DOHH2 (cell line): ENCODE measurements at regions not wholly inside any gene's neighbourhood (a gene's known extent, or its start where the extent isn't known, plus 50 kb on each side); places are given as distances from the start of the nearest gene placed in this dataset.

Experiments
- H3F3A ChIP-seq: fragments of 200-600 bp; sonication (generic), shearing (Covaris generic); 2 replicates; pipeline ENCODE4 v1.6.0; 2016; ENCODE audit warnings: antibody characterized with exemption, mild to moderate bottlenecking; ENCODE audit not compliant: control insufficient read depth, insufficient read depth
- H3K27ac ChIP-seq: fragments of 200-600 bp; sonication (generic); 2 replicates; pipeline ENCODE4 v1.5.1; 2014; ENCODE audit warnings: low read depth, mild to moderate bottlenecking, low read length, moderate library complexity
- H3K27me3 ChIP-seq: fragments of 200-600 bp; sonication (generic); 2 replicates; pipeline ENCODE4 v1.6.1; 2014; ENCODE audit warnings: mild to moderate bottlenecking, low read length, mixed read lengths; ENCODE audit not compliant: control insufficient read depth
- H3K36me3 ChIP-seq: fragments of 200-600 bp; sonication (generic); 2 replicates; pipeline ENCODE4 v1.6.1; 2014; ENCODE audit warnings: mild to moderate bottlenecking, low read length, moderate library complexity, mixed read lengths; ENCODE audit not compliant: control insufficient read depth
- H3K4me1 ChIP-seq: fragments of 200-600 bp; sonication (generic); 2 replicates; pipeline ENCODE4 v1.6.1; 2014; ENCODE audit warnings: mild to moderate bottlenecking, low read length, mixed read lengths; ENCODE audit not compliant: control insufficient read depth
- H3K4me2 ChIP-seq: fragments of 200-600 bp; sonication (generic); 2 replicates; pipeline ENCODE4 v1.6.0; 2014; ENCODE audit warnings: mild to moderate bottlenecking, low read length, moderate library complexity
- H3K4me3 ChIP-seq: fragments of 200-600 bp; sonication (generic); 2 replicates; pipeline ENCODE4 v1.5.1; 2014; ENCODE audit warnings: mild to moderate bottlenecking, low read length, mixed read lengths
- H3K79me2 ChIP-seq: fragments of 200-600 bp; sonication (generic); 2 replicates; pipeline ENCODE4 v1.6.1; 2014; ENCODE audit warnings: mild to moderate bottlenecking, low read length, mixed read lengths; ENCODE audit not compliant: control insufficient read depth
- H3K9me2 ChIP-seq: fragments of 200-600 bp; sonication (generic); replicated peaks from 2 replicates; pipeline ENCODE4 v1.6.1; 2014; ENCODE audit warnings: mild to moderate bottlenecking, low read length, mixed read lengths; ENCODE audit not compliant: control insufficient read depth
- H3K9me3 ChIP-seq: fragments of 200-600 bp; sonication (generic); 2 replicates; pipeline ENCODE4 v1.6.1; 2014; ENCODE audit warnings: antibody characterized with exemption, low read length, mixed read lengths; ENCODE audit not compliant: control insufficient read depth, insufficient read depth
- H4K20me1 ChIP-seq: fragments of 200-600 bp; sonication (generic); 2 replicates; pipeline ENCODE4 v1.6.0; 2014; ENCODE audit warnings: low read depth, mild to moderate bottlenecking, antibody characterized with exemption, low read length, moderate library complexity; ENCODE audit not compliant: control insufficient read depth, insufficient read depth
- EZH2phosphoT487 ChIP-seq: fragments of 200-600 bp; sonication (generic); IDR thresholded peaks from 2 replicates; pipeline ENCODE4 v1.6.1; 2017; ENCODE audit warnings: borderline replicate concordance, mild to moderate bottlenecking, antibody characterized with exemption, low read length, moderate library complexity, mixed read lengths
- TF ChIP-seq, protein P1 (sequence below): fragments of 200-600 bp; sonication (generic); IDR thresholded peaks from one replicate; pipeline ENCODE4 v1.5.1; 2014; ENCODE audit warnings: antibody characterized with exemption, mild to moderate bottlenecking, low read depth, low read length; ENCODE audit not compliant: poor library complexity, severe bottlenecking

GRCh38 chr5:74408150-74409043 lies 232.1 kb downstream of the ENC1 start:
- no peak for TF ChIP-seq EZH2phosphoT487
- TF ChIP-seq, protein P1, sequence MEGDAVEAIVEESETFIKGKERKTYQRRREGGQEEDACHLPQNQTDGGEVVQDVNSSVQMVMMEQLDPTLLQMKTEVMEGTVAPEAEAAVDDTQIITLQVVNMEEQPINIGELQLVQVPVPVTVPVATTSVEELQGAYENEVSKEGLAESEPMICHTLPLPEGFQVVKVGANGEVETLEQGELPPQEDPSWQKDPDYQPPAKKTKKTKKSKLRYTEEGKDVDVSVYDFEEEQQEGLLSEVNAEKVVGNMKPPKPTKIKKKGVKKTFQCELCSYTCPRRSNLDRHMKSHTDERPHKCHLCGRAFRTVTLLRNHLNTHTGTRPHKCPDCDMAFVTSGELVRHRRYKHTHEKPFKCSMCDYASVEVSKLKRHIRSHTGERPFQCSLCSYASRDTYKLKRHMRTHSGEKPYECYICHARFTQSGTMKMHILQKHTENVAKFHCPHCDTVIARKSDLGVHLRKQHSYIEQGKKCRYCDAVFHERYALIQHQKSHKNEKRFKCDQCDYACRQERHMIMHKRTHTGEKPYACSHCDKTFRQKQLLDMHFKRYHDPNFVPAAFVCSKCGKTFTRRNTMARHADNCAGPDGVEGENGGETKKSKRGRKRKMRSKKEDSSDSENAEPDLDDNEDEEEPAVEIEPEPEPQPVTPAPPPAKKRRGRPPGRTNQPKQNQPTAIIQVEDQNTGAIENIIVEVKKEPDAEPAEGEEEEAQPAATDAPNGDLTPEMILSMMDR: no peak
- H4K20me1 ChIP-seq: no peaks in the 10 kb centered on the region
- no peak overlapping the region for H3K27ac ChIP-seq
- H3K79me2 ChIP-seq: no peaks in the 10 kb centered on the region
- H3F3A ChIP-seq: no peaks in the 10 kb centered on the region
- no peak overlapping the region for H3K4me3 ChIP-seq
- H3K9me3 ChIP-seq: no peaks in the 10 kb centered on the region
- no peaks in the 10 kb centered on the region for H3K4me1 ChIP-seq
- peaks cover 4% of the 10 kb centered on the region; the same call in 1 of the 2 replicates for H3K27me3 ChIP-seq
- H3K36me3 ChIP-seq: no peaks in the 10 kb centered on the region
- no peaks in the 10 kb centered on the region for H3K9me2 ChIP-seq
- no peak overlapping the region for H3K4me2 ChIP-seq

DNA sequence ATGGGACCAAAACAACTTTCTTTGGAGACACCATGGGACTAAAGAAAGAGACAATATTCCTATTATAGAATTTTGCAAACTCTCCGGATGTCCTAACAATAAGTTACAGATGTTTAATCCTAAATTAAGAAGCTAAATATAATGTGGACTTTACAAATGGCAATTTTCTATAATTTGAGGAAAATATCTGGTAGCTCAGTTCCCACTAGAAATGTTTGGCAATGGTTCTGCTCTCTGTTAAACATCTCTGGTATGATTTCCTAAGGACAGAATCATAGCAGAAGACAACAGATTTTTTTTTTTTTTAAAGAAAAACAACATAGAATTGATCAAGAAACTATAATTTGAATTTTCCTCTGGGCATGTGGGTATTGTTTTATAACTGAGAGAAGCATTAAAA lies 232.8 kb downstream of the ENC1 start:
- no peak overlapping the region for H3K4me3 ChIP-seq
- no peaks in the 10 kb centered on the region for H3K9me3 ChIP-seq
- TF ChIP-seq EZH2phosphoT487: no peak
- TF ChIP-seq, protein P1: no peak

DNA sequence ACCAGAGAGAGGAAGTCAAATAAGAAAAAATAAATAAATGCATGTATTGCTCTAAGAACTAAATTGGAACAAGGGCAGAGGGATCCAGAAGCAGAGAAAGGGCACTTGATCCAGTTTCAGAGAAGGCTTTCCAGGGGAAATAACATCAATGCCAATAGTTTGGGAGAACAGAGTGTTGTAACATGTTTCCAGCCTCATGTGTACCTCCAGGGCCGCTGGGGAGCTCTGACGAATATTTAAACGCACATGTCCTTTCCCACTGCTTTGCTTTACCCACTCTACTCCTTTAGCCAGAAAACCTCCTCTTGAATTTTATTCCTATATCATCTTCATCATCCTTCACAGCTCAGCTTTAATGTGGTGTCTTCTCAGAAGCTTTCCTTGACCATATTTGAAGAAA lies 233.7 kb downstream of the ENC1 start:
- no peaks in the 10 kb centered on the region for H3K79me2 ChIP-seq
- H4K20me1 ChIP-seq: no peaks in the 10 kb centered on the region
- no peaks in the 10 kb centered on the region for H3K9me3 ChIP-seq
- H3K4me3 ChIP-seq: no peak overlapping the region
- H3K4me1 ChIP-seq: no peaks in the 10 kb centered on the region
- no peaks in the 10 kb centered on the region for H3K36me3 ChIP-seq
- no peaks in the 10 kb centered on the region for H3F3A ChIP-seq
- no peak overlapping the region for H3K4me2 ChIP-seq
- H3K27me3 ChIP-seq: peaks cover 4% of the 10 kb centered on the region; the same call in 1 of the 2 replicates
- H3K27ac ChIP-seq: no peak overlapping the region
- TF ChIP-seq EZH2phosphoT487: no peak
- TF ChIP-seq, protein P1: no peak
- no peaks in the 10 kb centered on the region for H3K9me2 ChIP-seq

More for the DNA sequence above, 232.8 kb downstream of the ENC1 start:
- Histone ChIP-seq H3K36me3 (no peaks in the 10 kb centered on the region), H3F3A (no peaks in the 10 kb centered on the region), H3K27ac (no peak overlapping the region), H3K4me1 (no peaks in the 10 kb centered on the region), H3K79me2 (no peaks in the 10 kb centered on the region), H4K20me1 (no peaks in the 10 kb centered on the region), H3K27me3 (peaks cover 4% of the 10 kb centered on the region; the same call in 1 of the 2 replicates), H3K4me2 (no peak overlapping the region), H3K9me2 (no peaks in the 10 kb centered on the region)
